DMS79 (cell line): ENCODE measurements at regions not wholly inside any gene's neighbourhood (a gene's known extent, or its start where the extent isn't known, plus 50 kb on each side); places are given as distances from the start of the nearest gene placed in this dataset.

Source experiments
- DNase-seq: peaks from one replicate; lab custom pipeline; 2025; lab: John Stamatoyannopoulos, UW

DNA sequence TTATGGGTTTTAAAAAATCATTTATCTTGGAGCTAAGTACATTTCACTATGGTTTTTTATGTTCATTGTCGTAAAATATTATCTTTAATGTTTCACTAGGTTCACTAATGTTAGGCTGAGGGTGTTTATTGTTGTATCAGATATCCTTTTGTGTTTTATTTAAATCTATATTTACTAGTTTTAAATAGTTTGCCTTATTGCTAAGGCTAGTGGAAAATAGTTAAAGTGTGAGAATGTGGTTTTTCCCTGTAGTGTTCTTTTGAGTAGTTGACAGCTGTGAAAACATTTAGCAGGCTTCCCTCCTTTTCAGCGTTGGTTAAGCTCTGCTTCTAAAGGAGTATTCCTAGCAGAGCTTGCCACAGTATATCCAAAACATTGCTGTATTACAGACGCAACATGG is 139.0 kb downstream of the TM9SF2 start:
- DNase-seq: no peak

GRCh38 chr13:99639126-99639525 is 137.9 kb downstream of the TM9SF2 start:
- no peak for DNase-seq

- no peak for DNase-seq
Measured at GRCh38 chr13:99636728-99637353, 135.6 kb downstream of the TM9SF2 start.

DNA sequence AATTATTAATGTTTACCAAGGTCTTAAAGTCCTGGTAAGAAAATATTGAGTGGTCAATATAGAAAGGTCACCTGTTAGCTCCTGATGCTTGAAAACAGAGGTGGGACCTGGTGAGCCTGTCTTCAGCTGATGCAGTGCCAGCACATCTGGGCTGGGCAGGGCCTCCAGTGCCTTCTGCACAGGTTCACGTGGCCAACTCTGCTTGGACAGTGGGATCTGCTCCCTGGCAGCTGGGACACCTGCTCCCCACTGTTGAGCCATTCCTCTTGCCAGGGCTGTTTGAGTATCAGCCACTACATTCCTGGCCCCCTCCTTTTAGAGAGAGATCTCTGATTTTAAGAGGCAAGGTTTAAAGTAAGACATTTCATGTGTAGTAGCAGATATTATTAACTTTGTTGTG is 135.0 kb downstream of the TM9SF2 start:
- no peak for DNase-seq

GRCh38 chr13:99634672-99635071 is 133.4 kb downstream of the TM9SF2 start:
- DNase-seq: no peak

GRCh38 chr13:99630269-99630898 is 129.1 kb downstream of the TM9SF2 start:
- no peak for DNase-seq

- no peak for DNase-seq
Measured at GRCh38 chr13:99629641-99630040, 128.4 kb downstream of the TM9SF2 start.

DNA sequence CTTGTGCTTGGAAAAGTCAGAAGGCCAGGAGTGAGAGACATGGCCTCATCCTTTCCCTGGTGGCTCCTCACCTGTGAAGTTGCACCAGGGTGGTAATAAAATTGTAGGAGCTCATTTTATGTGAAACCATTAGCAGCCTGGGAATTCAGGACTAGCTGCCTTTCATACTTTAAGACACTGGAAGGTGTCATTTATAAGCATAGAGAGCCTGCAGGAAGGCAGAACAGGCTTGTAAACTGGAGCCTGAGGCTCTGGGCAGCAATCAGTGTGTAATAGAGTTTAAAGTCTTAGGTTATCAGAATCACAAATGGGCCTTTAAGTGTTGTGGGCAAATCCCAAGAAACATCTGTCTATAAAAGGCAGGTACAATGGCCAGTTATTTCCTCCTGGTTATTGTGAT is 127.2 kb downstream of the TM9SF2 start:
- no peak for DNase-seq

DNA sequence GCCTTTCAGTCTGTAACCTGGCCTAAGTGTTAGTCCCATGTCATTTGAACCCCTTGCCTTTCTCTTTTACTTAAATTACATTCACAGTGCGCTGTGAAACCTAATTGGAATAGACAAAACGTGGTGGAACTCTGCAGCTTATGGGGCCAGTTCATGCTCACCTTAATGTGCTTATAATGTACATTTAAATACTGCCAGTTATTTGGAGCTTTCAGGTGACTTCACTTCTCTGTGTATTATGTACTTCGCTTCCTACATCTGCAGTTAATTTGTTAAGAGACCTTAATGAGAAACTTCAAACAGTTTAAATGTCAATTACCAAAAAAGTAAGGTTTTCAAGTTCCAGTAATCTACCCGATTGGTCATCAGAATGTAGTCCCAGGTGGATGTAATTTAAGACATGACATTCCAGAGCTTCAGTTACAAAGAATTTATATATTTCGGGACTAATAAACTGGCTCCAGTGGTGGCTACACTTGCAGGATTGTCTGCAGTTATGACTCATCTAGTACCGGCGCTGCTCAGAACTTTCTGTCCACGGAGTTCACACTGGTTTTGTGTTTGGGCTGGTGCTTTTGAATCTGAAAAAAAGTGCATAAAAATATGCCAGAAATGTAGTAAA is 125.3 kb downstream of the TM9SF2 start:
- DNase-seq: no peak

DNA sequence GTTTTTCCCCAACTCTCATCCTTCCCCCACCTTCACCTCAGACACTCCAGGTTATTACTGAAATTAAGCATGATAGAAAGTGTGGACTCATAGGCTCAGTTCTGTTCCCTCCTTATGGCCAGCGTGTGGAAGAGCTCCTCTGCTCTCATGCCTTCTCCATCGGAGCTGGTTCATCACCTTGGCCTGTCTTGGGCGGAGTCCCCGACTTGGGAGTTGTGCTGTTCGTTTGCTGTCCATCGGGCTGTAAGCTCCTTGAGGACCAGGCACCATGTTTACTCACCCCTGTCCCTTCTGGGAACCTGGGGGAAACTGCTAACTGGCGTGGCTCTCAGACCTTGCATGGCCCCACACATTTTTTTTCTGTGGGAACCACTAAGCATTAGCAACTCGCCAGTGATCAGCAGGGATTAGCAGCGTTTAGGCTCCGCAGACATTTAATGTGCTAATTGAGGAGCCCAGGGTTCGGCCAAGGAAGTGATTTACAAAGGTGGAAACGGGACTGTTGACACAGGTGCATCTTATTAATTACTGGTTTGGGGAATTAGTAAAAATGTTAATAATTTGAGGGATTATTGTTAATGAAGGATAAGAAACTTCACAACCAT is 123.8 kb downstream of the TM9SF2 start:
- DNase-seq: no peak

GRCh38 chr13:99620806-99621205 is 119.5 kb downstream of the TM9SF2 start:
- no peak for DNase-seq

DNA sequence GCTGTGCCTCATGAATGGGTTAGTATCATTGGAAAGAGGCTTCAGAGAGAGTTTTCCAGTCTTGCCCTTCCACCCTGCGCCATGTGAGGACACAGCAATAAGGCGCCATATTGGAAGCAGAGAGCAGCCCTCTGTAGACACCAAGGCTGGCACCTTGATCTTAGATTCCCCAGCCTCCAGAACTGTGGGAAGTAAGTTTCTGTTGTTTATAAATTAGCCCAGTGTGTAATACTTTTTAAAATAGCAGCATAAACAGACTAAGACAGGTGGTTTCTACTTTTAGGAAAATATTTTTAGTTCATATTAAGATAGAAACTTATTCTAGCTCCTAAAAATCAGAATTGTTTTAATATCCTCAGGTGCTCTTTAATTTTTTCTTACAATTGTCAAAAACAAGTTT is 117.9 kb downstream of the TM9SF2 start:
- no peak for DNase-seq

- DNase-seq: no peak
Measured at GRCh38 chr13:99617474-99618255, 116.4 kb downstream of the TM9SF2 start.

DNA sequence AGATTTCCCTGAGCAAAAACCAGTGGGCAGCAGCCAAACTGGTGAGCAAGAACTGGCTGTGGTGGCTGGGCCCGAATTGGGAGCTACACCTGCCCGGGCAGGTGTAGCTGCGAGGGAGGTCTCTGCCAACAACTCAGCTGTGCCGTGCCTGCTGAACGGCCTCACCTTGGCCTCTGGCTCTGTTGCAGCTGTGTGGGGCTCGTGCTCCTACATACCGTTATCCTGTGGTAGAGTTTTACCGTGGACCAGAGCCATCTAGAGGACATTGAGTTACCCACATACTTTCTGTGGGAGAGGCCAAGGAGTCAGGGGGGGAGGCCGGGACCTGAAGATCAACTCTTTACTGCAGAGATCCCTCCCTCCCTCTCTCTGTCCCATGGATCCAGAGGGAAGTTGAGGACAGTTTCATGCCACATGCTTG is 113.2 kb downstream of the TM9SF2 start:
- DNase-seq: no peak
